ENCODE measurements at regions not wholly inside any gene's neighbourhood (a gene's known extent, or its start where the extent isn't known, plus 50 kb on each side); places are given as distances from the start of the nearest gene placed in this dataset.

DNA sequence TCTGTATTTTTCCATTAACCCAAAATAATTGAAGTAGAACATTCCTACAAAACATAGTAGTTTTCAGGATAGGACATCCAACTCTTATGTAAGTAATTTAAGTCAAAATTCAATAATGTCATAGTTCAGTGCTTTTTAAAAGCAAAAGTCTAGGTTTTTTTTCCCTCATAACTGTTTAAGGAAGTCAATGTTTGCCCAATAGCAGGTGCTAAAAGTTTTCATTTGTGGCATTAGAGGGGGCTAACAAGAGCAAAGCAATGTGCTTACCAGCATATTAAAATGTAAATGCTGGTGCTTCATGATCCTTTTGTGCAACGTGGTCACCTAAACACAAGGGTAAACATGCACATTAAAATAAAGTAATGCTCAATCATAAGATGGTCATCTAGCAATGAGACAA is 155.2 kb upstream of the PPP1R2C start:
- Histone ChIP-seq H3K4me1 (ENCODE audit: control insufficient read depth, extremely low read depth, insufficient read depth, low read length) (no peaks in the 10 kb centered on the region), H4K20me1 (ENCODE audit: control insufficient read depth, extremely low read depth, insufficient read depth, low read length) (no peaks in the 10 kb centered on the region), H2AFZ (ENCODE audit: control insufficient read depth, low read length) (no peak overlapping the region), H3K4me3 (ENCODE audit: control insufficient read depth in 2 of 3, extremely low read depth in 1 of 3, insufficient read depth in 2 of 3, low read depth in 1 of 3, low read length in 3 of 3) (no peak overlapping the region), H3K4me2 (ENCODE audit: control insufficient read depth, extremely low read depth, insufficient read depth, low read depth, low read length) (no peak overlapping the region), H3K27ac (ENCODE audit: control insufficient read depth, insufficient read depth, low read length) (no peak overlapping the region), H3K9me1 (ENCODE audit: control insufficient read depth, extremely low read depth, insufficient read depth, low read length) (no peaks in the 10 kb centered on the region), H3K36me3 (ENCODE audit: control insufficient read depth in 2 of 2, extremely low read depth in 1 of 2, insufficient read depth in 2 of 2, low read length in 2 of 2) (no peaks in the 10 kb centered on the region), H3K79me2 (ENCODE audit: control insufficient read depth, insufficient read depth, low read length) (no peaks in the 10 kb centered on the region), H3K9me3 (ENCODE audit: control insufficient read depth, low read depth, low read length) (no peaks in the 10 kb centered on the region), H3K9ac (ENCODE audit: control insufficient read depth, extremely low read depth, insufficient read depth, low read length) (no peak overlapping the region), H3K27me3 (ENCODE audit: control insufficient read depth, extremely low read depth, insufficient read depth, low read length) (peaks cover 3% of the 10 kb centered on the region)
- DNase-seq (ENCODE audit: low read depth, low spot score): no peak
- dilution Hi-C loops (cut with MboI; ENCODE audit: extremely low pct_ligation_motif_present, low sequenced_read_pairs): no loop called here
- FAIRE-seq: no peak
- TF ChIP-seq EZH2 (IDR thresholded peaks at IDR 0.05; ENCODE audit: low read length) (no peak), CTCF (optimal IDR thresholded peaks at IDR 0.05 in 1 of 3, IDR thresholded peaks at IDR 0.05 in 1 of 3, conservative IDR thresholded peaks at IDR 0.05 in 1 of 3; ENCODE audit: extremely low read depth in 1 of 3, insufficient read depth in 2 of 3, low read length in 3 of 3) (no peak)

GRCh38 chrX:42934020-42934726 is 156.2 kb upstream of the PPP1R2C start:
- Histone ChIP-seq H3K9ac (ENCODE audit: control insufficient read depth, extremely low read depth, insufficient read depth, low read length) (no peak overlapping the region), H3K36me3 (ENCODE audit: control insufficient read depth in 2 of 2, extremely low read depth in 1 of 2, insufficient read depth in 2 of 2, low read length in 2 of 2) (no peaks in the 10 kb centered on the region), H3K27ac (ENCODE audit: control insufficient read depth, insufficient read depth, low read length) (no peak overlapping the region), H3K79me2 (ENCODE audit: control insufficient read depth, insufficient read depth, low read length) (no peaks in the 10 kb centered on the region), H3K4me3 (ENCODE audit: control insufficient read depth in 2 of 3, extremely low read depth in 1 of 3, insufficient read depth in 2 of 3, low read depth in 1 of 3, low read length in 3 of 3) (no peak overlapping the region), H3K4me2 (ENCODE audit: control insufficient read depth, extremely low read depth, insufficient read depth, low read depth, low read length) (no peak overlapping the region), H3K4me1 (ENCODE audit: control insufficient read depth, extremely low read depth, insufficient read depth, low read length) (no peaks in the 10 kb centered on the region), H3K9me1 (ENCODE audit: control insufficient read depth, extremely low read depth, insufficient read depth, low read length) (no peaks in the 10 kb centered on the region), H3K9me3 (ENCODE audit: control insufficient read depth, low read depth, low read length) (no peaks in the 10 kb centered on the region), H4K20me1 (ENCODE audit: control insufficient read depth, extremely low read depth, insufficient read depth, low read length) (no peaks in the 10 kb centered on the region), H2AFZ (ENCODE audit: control insufficient read depth, low read length) (no peak overlapping the region), H3K27me3 (ENCODE audit: control insufficient read depth, extremely low read depth, insufficient read depth, low read length) (peaks cover 3% of the 10 kb centered on the region)
- dilution Hi-C loops (cut with MboI; ENCODE audit: extremely low pct_ligation_motif_present, low sequenced_read_pairs): no loop called here
- DNase-seq (ENCODE audit: low read depth, low spot score): no peak
- no peak for FAIRE-seq
- TF ChIP-seq EZH2 (IDR thresholded peaks at IDR 0.05; ENCODE audit: low read length) (no peak), CTCF (optimal IDR thresholded peaks at IDR 0.05 in 1 of 3, IDR thresholded peaks at IDR 0.05 in 1 of 3, conservative IDR thresholded peaks at IDR 0.05 in 1 of 3; ENCODE audit: extremely low read depth in 1 of 3, insufficient read depth in 2 of 3, low read length in 3 of 3) (no peak)
